Stimulated activated CD4-positive, alpha-beta T cell treated with anti-CD3 and anti-CD28 coated beads, Interleukin-4, amount 100 ng/mL, for 24 hours (primary cell): ENCODE measurements at regions not wholly inside any gene's neighbourhood (a gene's known extent, or its start where the extent isn't known, plus 50 kb on each side); places are given as distances from the start of the nearest gene placed in this dataset.

Source experiments
- DNase-seq: peaks from one replicate; pipeline ENCODE4 v3.0.0-alpha.2; 2020

- no peak for DNase-seq
Measured at GRCh38 chr1:37243368-37244082, 209.2 kb upstream of the GRIK3 start.

- DNase-seq = no peak
Measured at GRCh38 chr1:37244083-37244480, 209.8 kb upstream of the GRIK3 start.

- no peak for DNase-seq
Measured at GRCh38 chr1:37244815-37245214, 210.5 kb upstream of the GRIK3 start.

GRCh38 chr1:37246631-37247030, 212.3 kb upstream of the GRIK3 start:
- DNase-seq = no peak

- no peak for DNase-seq
Measured at GRCh38 chr1:37250371-37250770, 216.1 kb upstream of the GRIK3 start.

GRCh38 chr1:37255136-37255795, 219.1 kb upstream of the ZC3H12A start:
- DNase-seq = no peak

GRCh38 chr1:37255868-37256267, 218.5 kb upstream of the ZC3H12A start:
- DNase-seq = no peak

- no peak for DNase-seq
Measured at GRCh38 chr1:37257646-37258045, 216.7 kb upstream of the ZC3H12A start.

- no peak for DNase-seq
Measured at GRCh38 chr1:37258068-37258467, 216.3 kb upstream of the ZC3H12A start.

GRCh38 chr1:37259019-37259418, 215.4 kb upstream of the ZC3H12A start:
- DNase-seq = no peak

GRCh38 chr1:37261129-37261528, 213.3 kb upstream of the ZC3H12A start:
- no peak for DNase-seq

- DNase-seq = no peak
Measured at GRCh38 chr1:37262439-37263170, 211.8 kb upstream of the ZC3H12A start.

GRCh38 chr1:37265156-37265555, 209.2 kb upstream of the ZC3H12A start:
- DNase-seq = no peak

- DNase-seq = no peak
Measured at GRCh38 chr1:37265786-37266667, 208.4 kb upstream of the ZC3H12A start.

- DNase-seq = no peak
Measured at GRCh38 chr1:37267111-37267835, 207.1 kb upstream of the ZC3H12A start.

GRCh38 chr1:37270639-37271038, 203.7 kb upstream of the ZC3H12A start:
- DNase-seq = no peak

GRCh38 chr1:37272626-37273025, 201.8 kb upstream of the ZC3H12A start:
- no peak for DNase-seq

GRCh38 chr1:37274486-37274885, 199.9 kb upstream of the ZC3H12A start:
- no peak for DNase-seq

GRCh38 chr1:37274938-37275631, 199.3 kb upstream of the ZC3H12A start:
- no peak for DNase-seq

- DNase-seq = no peak
Measured at GRCh38 chr1:37277366-37277765, 197.0 kb upstream of the ZC3H12A start.

GRCh38 chr1:37281354-37281753, 193.0 kb upstream of the ZC3H12A start:
- DNase-seq = no peak

GRCh38 chr1:37282764-37283163, 191.6 kb upstream of the ZC3H12A start:
- DNase-seq = no peak
